ENCODE measurements at regions not wholly inside any gene's neighbourhood (a gene's known extent, or its start where the extent isn't known, plus 50 kb on each side); places are given as distances from the start of the nearest gene placed in this dataset.
"Not testable (repeated sequence)": the region's sequence is repeated elsewhere in the genome, so short reads cannot be mapped to it uniquely, and the experiment has no call there.

- not testable (repeated sequence) for DNase-seq (ENCODE audit: low spot score)
Observed at GRCh38 chr9:25731895-25732794, 53.9 kb upstream of the TUSC1 start.

Measured in LoVo (cell line).